ENCODE measurements at regions not wholly inside any gene's neighbourhood (a gene's known extent, or its start where the extent isn't known, plus 50 kb on each side); places are given as distances from the start of the nearest gene placed in this dataset.

DNA sequence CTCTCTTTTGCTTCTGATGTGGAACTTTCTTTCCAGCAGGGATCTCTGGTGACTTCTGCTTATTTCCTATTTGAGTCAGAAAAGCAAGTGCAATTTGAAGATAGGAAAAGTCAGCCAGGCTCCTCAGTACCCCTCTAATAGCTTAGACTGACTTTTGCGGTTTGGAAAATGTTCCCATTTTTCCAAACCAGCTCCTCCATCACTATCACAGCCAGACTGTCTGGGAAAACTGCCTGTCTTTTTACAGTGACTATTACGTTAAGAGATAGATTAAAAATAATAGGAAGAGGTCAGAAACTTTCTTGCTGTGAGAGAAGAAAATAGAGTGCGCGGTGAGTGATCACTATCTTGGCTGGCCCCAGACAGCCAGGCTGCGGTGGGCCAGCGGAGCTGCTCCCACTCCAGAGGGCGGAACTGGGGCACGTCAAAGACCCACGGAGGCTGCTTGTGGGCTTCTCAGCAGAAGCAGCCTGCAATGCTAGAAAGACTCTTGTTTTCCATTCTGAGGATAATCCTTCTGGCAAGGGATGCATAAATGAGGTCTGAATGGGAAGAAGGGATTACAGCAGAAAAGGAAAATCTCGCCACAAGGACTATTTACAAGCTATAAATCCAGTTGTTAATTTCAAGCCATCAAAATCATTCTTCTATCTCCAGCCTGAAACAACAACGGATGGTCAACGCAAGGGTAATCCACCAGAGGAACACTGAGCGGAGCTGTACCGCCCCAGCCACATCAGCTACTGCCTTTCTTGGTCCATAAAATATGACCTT, 151.0 kb upstream of the MSX2 start:
- DNase-seq (no peak), ATAC-seq (no peak)
- H3K4me1 ChIP-seq (ENCODE audit: low read depth): no peaks in the 10 kb centered on the region
- no peaks in the 10 kb centered on the region for H3K9me3 ChIP-seq
- no peak overlapping the region for H3K4me3 ChIP-seq
- no peak for TF ChIP-seq CTCF (IDR thresholded peaks at IDR 0.05)
- intact Hi-C loops (cut with DNase I, micrococcal nuclease): no loop called here
- no peaks in the 10 kb centered on the region for H3K36me3 ChIP-seq (ENCODE audit: low read depth)

DNA sequence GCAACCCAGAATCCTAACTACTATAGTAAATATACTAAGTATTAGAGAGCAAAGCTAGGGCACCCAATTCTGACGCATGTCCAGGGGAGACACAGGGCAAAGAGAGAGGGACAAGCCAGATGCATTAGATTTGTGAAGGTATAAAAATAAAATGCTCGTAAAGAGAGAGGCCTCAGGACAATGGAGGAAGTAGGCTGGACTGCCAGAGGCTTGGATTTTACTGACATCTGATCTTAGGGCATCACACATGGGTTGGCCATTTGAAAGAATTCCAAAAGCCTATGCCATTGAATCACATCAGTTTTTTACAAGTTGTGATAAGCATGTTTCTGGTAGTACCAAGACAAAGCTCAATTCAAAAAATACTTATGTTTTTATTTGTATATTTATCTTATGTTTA, 149.3 kb upstream of the MSX2 start:
- Histone ChIP-seq H3K9me3 (no peaks in the 10 kb centered on the region), H3K4me1 (ENCODE audit: low read depth) (no peaks in the 10 kb centered on the region), H3K4me3 (no peak overlapping the region), H3K36me3 (ENCODE audit: low read depth) (no peaks in the 10 kb centered on the region)
- no peak for DNase-seq
- intact Hi-C loops (cut with DNase I, micrococcal nuclease): no loop called here
- no peak for ATAC-seq
- no peak for TF ChIP-seq CTCF (IDR thresholded peaks at IDR 0.05)

- Histone ChIP-seq H3K4me1 (ENCODE audit: low read depth) (no peaks in the 10 kb centered on the region), H3K36me3 (ENCODE audit: low read depth) (no peaks in the 10 kb centered on the region), H3K9me3 (no peaks in the 10 kb centered on the region), H3K4me3 (no peak overlapping the region)
- no peak for ATAC-seq
- no peak for TF ChIP-seq CTCF (IDR thresholded peaks at IDR 0.05)
- DNase-seq: no peak
- intact Hi-C loops (cut with DNase I, micrococcal nuclease): no loop called here
Observed at GRCh38 chr5:174576042-174576441, 148.3 kb upstream of the MSX2 start.

DNA sequence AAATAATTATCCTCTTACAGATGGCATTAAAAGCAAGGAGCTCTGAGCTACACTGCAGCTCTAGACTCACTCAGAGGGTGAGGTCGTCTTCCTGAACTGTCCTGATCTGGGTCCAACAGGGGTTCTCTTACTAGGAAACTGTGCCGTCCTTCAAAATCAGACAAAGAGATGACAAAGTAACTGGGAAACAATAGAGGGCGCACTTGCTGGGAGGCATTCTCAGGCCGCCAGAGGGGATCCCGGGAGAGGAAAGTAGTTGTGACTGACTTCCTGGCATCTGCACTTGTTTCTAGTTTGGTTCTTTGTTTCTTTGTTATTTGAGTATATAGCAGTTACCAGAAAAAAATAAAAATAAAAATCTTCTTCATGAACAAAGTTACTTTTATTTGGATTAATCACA, 142.9 kb upstream of the MSX2 start:
- no peaks in the 10 kb centered on the region for H3K4me1 ChIP-seq (ENCODE audit: low read depth)
- H3K36me3 ChIP-seq (ENCODE audit: low read depth): no peaks in the 10 kb centered on the region
- DNase-seq (peak in 1 of 3 donors; percentile 3), ATAC-seq (no peak)
- H3K4me3 ChIP-seq: no peak overlapping the region
- no peak for TF ChIP-seq CTCF (IDR thresholded peaks at IDR 0.05)
- intact Hi-C loops (cut with DNase I, micrococcal nuclease): no loop called here
- no peaks in the 10 kb centered on the region for H3K9me3 ChIP-seq

DNA sequence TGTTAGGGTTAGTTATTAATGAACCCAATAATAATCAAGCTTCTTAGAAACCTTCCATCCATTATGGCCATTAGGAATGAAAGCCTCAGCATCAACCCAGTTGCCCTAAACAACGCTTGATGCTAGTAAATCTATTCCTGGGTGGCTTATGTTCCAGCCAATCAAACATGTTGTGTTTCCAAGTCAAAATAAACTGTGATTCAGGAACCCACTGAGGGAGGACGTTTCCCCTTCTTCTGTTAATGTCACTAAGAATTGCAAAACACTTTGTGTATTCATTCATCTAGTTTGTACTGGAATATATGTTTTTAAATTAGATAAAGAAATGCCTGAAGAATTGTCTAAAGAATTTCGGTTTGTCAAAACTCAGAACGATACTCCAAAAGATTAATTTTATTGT, 142.5 kb upstream of the MSX2 start:
- H3K9me3 ChIP-seq: no peaks in the 10 kb centered on the region
- intact Hi-C loops (cut with DNase I, micrococcal nuclease): no loop called here
- DNase-seq: no peak
- no peak for ATAC-seq
- no peaks in the 10 kb centered on the region for H3K4me1 ChIP-seq (ENCODE audit: low read depth)
- TF ChIP-seq CTCF (IDR thresholded peaks at IDR 0.05): no peak
- no peak overlapping the region for H3K4me3 ChIP-seq
- no peaks in the 10 kb centered on the region for H3K36me3 ChIP-seq (ENCODE audit: low read depth)

- no peak for DNase-seq
- no peak for TF ChIP-seq CTCF (IDR thresholded peaks at IDR 0.05)
- H3K9me3 ChIP-seq: no peaks in the 10 kb centered on the region
- no peak overlapping the region for H3K4me3 ChIP-seq
- intact Hi-C loops (cut with DNase I, micrococcal nuclease): no loop called here
- no peak for ATAC-seq
- H3K4me1 ChIP-seq (ENCODE audit: low read depth): no peaks in the 10 kb centered on the region
- H3K36me3 ChIP-seq (ENCODE audit: low read depth): no peaks in the 10 kb centered on the region
Observed at GRCh38 chr5:174583071-174583470, 141.3 kb upstream of the MSX2 start.

Data from mucosa of descending colon (tissue), 3 donors.